K562 (cell line): ENCODE measurements at regions not wholly inside any gene's neighbourhood (a gene's known extent, or its start where the extent isn't known, plus 50 kb on each side); places are given as distances from the start of the nearest gene placed in this dataset.

Experiments used
- ATAC-seq: fragments of 200-7000 bp; cut with Tn5 transposase; 3 replicates; pipeline ENCODE4 v1.9.1; 2020; ENCODE audit warnings: moderate library complexity
- BruUV-seq: library from RNA; stranded (reverse); fragments of 400-500 nt; replicated peaks from 2 replicates; lab custom pipeline; 2021; lab: Mats Ljungman, UMichigan
- CTCF ChIA-PET: fragments of 300-600 bp; formaldehyde crosslinking; extraction: SDS; loops from one replicate; lab custom pipeline; 2021; ENCODE audit warnings: low intra/inter-chr PET ratio; lab: Yijun Ruan, JAX
- POLR2A ChIA-PET: fragments of 300-600, 350-650 bp; sonication (Branson Sonifier 250); formaldehyde crosslinking; extraction: SDS; loops from one replicate; lab custom pipeline; 2021; ENCODE audit warnings: antibody characterized with exemption, inconsistent platforms; lab: Yijun Ruan, JAX
- DNase-seq, 4 experiments: peaks; one replicate each; pipeline versions ENCODE4 v3.0.0 to v3.0.0-alpha.2; 2011 to 2018; ENCODE audit warnings: low spot score in 3 of 4, mixed read lengths in 3 of 4; ENCODE audit errors: extremely low read depth in 1 of 4
- FAIRE-seq: peaks from 2 replicates; lab custom pipeline; 2011; peaks lifted over from hg19 to GRCh38; lab: Jason Lieb, UNC
- H2AFZ ChIP-seq: 2 replicates; pipeline ENCODE4 v1.6.0; 2011; ENCODE audit warnings: low read depth, low read length, control low read depth, inconsistent platforms
- H3K27ac ChIP-seq: fragments of 200-600 bp; 3 replicates; pipeline ENCODE4 v1.8.0; 2011; ENCODE audit warnings: low read depth, mild to moderate bottlenecking, control low read depth, inconsistent platforms, low read length, moderate library complexity, mixed read lengths; ENCODE audit errors: extremely low read depth
- H3K27me3 ChIP-seq, 2 experiments: fragments of 300-600 bp in 1 of 2; 2 replicates in 1 of 2; 3 replicates in 1 of 2; pipeline versions ENCODE4 v1.6.0 to v1.8.0; 2011; ENCODE audit warnings: inconsistent platforms in 2 of 2, low read length in 2 of 2, mild to moderate bottlenecking in 1 of 2, mixed read lengths in 1 of 2, moderate library complexity in 1 of 2; ENCODE audit not compliant: control insufficient read depth in 2 of 2, insufficient read depth in 2 of 2
- H3K36me3 ChIP-seq: fragments of 300-600 bp; 3 replicates; pipeline ENCODE4 v1.8.0; 2011; ENCODE audit warnings: mild to moderate bottlenecking, low read length, inconsistent platforms; ENCODE audit not compliant: control insufficient read depth, insufficient read depth
- H3K4me1 ChIP-seq, 2 experiments: fragments of 200-600 bp in 1 of 2; replicated peaks in 1 of 2; 2 replicates in 1 of 2; 3 replicates in 1 of 2; pipeline versions ENCODE4 v1.5.1 to v1.8.0; 2011; ENCODE audit warnings: inconsistent platforms in 2 of 2, low read length in 2 of 2, mild to moderate bottlenecking in 1 of 2, mixed read lengths in 1 of 2, moderate library complexity in 1 of 2; ENCODE audit not compliant: control insufficient read depth in 2 of 2, insufficient read depth in 2 of 2
- H3K4me2 ChIP-seq: 2 replicates; pipeline ENCODE4 v1.6.1; 2011; ENCODE audit warnings: low read length, control low read depth, inconsistent platforms, mixed read lengths; ENCODE audit not compliant: insufficient read depth
- H3K4me3 ChIP-seq: fragments of 200-600 bp; sonication (generic), shearing (Covaris generic); 2 replicates; pipeline ENCODE4 v1.5.1; 2016; ENCODE audit warnings: control low read depth, inconsistent platforms
- H3K79me2 ChIP-seq: fragments of 200-600 bp; 3 replicates; pipeline ENCODE4 v1.8.0; 2011; ENCODE audit warnings: low read length, inconsistent platforms; ENCODE audit not compliant: control insufficient read depth, insufficient read depth
- H3K9ac ChIP-seq, 2 experiments: 2 replicates each; pipeline versions ENCODE4 v1.6.0 to v1.6.1; 2011; ENCODE audit warnings: low read depth in 2 of 2, low read length in 2 of 2, control low read depth in 1 of 2, inconsistent platforms in 1 of 2, mild to moderate bottlenecking in 1 of 2, mixed read lengths in 1 of 2; ENCODE audit not compliant: insufficient read depth in 1 of 2
- H3K9me1 ChIP-seq: one replicate; pipeline ENCODE4 v1.6.0; 2011; ENCODE audit warnings: inconsistent platforms, mild to moderate bottlenecking, low read length, moderate library complexity; ENCODE audit not compliant: control insufficient read depth, insufficient read depth
- H3K9me3 ChIP-seq: replicated peaks from 2 replicates; pipeline ENCODE4 v1.5.1; 2011; ENCODE audit warnings: low read depth, low read length, inconsistent platforms; ENCODE audit not compliant: control insufficient read depth, insufficient read depth
- H4K20me1 ChIP-seq: replicated peaks from 2 replicates; pipeline ENCODE4 v1.6.1; 2011; ENCODE audit warnings: low read length, inconsistent platforms, mixed read lengths; ENCODE audit not compliant: control insufficient read depth, insufficient read depth
- ATF7 ChIP-seq: fragments of 450-650 bp; IDR thresholded peaks from 2 replicates; pipeline ENCODE4 v1.7.1; 2014; ENCODE audit warnings: mild to moderate bottlenecking, moderate library complexity
- BHLHE40 ChIP-seq: IDR thresholded peaks from 2 replicates; pipeline ENCODE4 v1.6.1; 2011; ENCODE audit warnings: low read length, improper control_type of control experiment
- CHD1 ChIP-seq: fragments of 200-600 bp; sonication (generic); IDR thresholded peaks from one replicate; pipeline ENCODE4 v1.6.1; 2012; ENCODE audit warnings: mild to moderate bottlenecking, moderate library complexity, low read length, inconsistent platforms
- EHMT2 ChIP-seq: fragments of 450-650 bp; IDR thresholded peaks from 2 replicates; pipeline ENCODE4 v1.6.1; 2018; ENCODE audit warnings: antibody characterized with exemption
- FOXJ2 ChIP-seq: fragments of 200-800 bp; sonication (Bioruptor generic); IDR thresholded peaks from 2 replicates; pipeline ENCODE4 v1.6.1; 2016; ENCODE audit warnings: missing genetic modification characterization, missing compliant biosample characterization
- GABPB1 ChIP-seq: sonication (generic); formaldehyde crosslinking; IDR thresholded peaks from 2 replicates; pipeline ENCODE4 v1.8.0; 2022; ENCODE audit warnings: mild to moderate bottlenecking, missing genetic modification reagents
- GATAD2A ChIP-seq: fragments of 450-650 bp; IDR thresholded peaks from 2 replicates; pipeline ENCODE4 v1.6.1; 2017
- ILF3 ChIP-seq: fragments of 450-650 bp; IDR thresholded peaks from 2 replicates; pipeline ENCODE4 v1.6.1; 2018; ENCODE audit warnings: antibody characterized with exemption, mild to moderate bottlenecking, moderate library complexity, borderline replicate concordance
- MAFF ChIP-seq: IDR thresholded peaks from 2 replicates; pipeline ENCODE4 v1.6.1; 2012; ENCODE audit warnings: low read length, improper control_type of control experiment
- MAFG ChIP-seq: fragments of 450-650 bp; conservative IDR thresholded peaks from 2 replicates; pipeline ENCODE4 v1.6.1; 2016; ENCODE audit warnings: missing genetic modification characterization, missing compliant biosample characterization
- NFXL1 ChIP-seq: fragments of 450-650 bp; formaldehyde crosslinking; IDR thresholded peaks from 2 replicates; pipeline ENCODE4 v1.4.0; 2021; ENCODE audit warnings: mild to moderate bottlenecking
- PHB2 ChIP-seq: fragments of 450-650 bp; IDR thresholded peaks from 2 replicates; pipeline ENCODE4 v1.6.1; 2017; ENCODE audit warnings: low read depth
- POLR2AphosphoS2 ChIP-seq: IDR thresholded peaks from 2 replicates; pipeline ENCODE4 v1.6.1; 2012; ENCODE audit warnings: low read length, improper control_type of control experiment
- RAD51 ChIP-seq: fragments of 450-650 bp; IDR thresholded peaks from 2 replicates; pipeline ENCODE4 v1.7.1; 2016; ENCODE audit warnings: low read depth, mild to moderate bottlenecking, borderline replicate concordance
- SETDB1 ChIP-seq: IDR thresholded peaks from one replicate; pipeline ENCODE4 v1.6.1; 2012; ENCODE audit warnings: low read length, control low read depth, inconsistent platforms
- SMARCA5 ChIP-seq: fragments of 450-650 bp; IDR thresholded peaks from 2 replicates; pipeline ENCODE4 v1.6.1; 2016
- XRCC3 ChIP-seq: fragments of 450-650 bp; IDR thresholded peaks from 2 replicates; pipeline ENCODE4 v1.6.1; 2017; ENCODE audit warnings: mild to moderate bottlenecking, moderate library complexity
- ZNF12 ChIP-seq: sonication (generic); formaldehyde crosslinking; IDR thresholded peaks from 2 replicates; pipeline ENCODE4 v1.4.0; 2020; ENCODE audit warnings: mild to moderate bottlenecking, missing genetic modification reagents
- ZNF143 ChIP-seq: sonication (generic); formaldehyde crosslinking; IDR thresholded peaks from 2 replicates; pipeline ENCODE4 v1.9.0; 2022; ENCODE audit warnings: mild to moderate bottlenecking, missing genetic modification reagents
- ZNF146 ChIP-seq: IDR thresholded peaks from one replicate; pipeline ENCODE4 v1.6.1; 2018; ENCODE audit warnings: missing compliant biosample characterization; ENCODE audit not compliant: unreplicated experiment
- ZNF23 ChIP-seq: fragments of 250-450 bp; sonication (Bioruptor Pico); IDR thresholded peaks from 2 replicates; pipeline ENCODE4 v1.4.0; 2020; ENCODE audit warnings: mild to moderate bottlenecking
- ZNF282 ChIP-seq: sonication (generic); formaldehyde crosslinking; IDR thresholded peaks from 2 replicates; pipeline ENCODE4 v1.8.1; 2023; ENCODE audit warnings: missing genetic modification reagents
- WGBS: fragments of 100-300 bp; shearing (Covaris generic); methylation state at CpG from one replicate; pipeline ENCODE4 v1.1.6; 2016; ENCODE audit warnings: low coverage, mixed read lengths; ENCODE audit not compliant: insufficient coverage; ENCODE audit errors: missing lambda C conversion rate; 5-methylcytosine and 5-hydroxymethylcytosine counted together
- in situ Hi-C: fragments of 300-500 bp; cut with MboI; formaldehyde crosslinking; loops from 4 replicates; pipeline ENCODE4 v1.15.0; 2018; ENCODE audit warnings: inconsistent platforms, mixed read lengths
- intact Hi-C: fragments of 100-400 bp; cut with micrococcal nuclease; formaldehyde crosslinking; loops from 2 replicates; pipeline ENCODE4 v1.14.2; 2022
- TF ChIP-seq, protein P1 (sequence below): sonication (generic); formaldehyde crosslinking; IDR thresholded peaks from 2 replicates; pipeline ENCODE4 v1.8.0; 2022; ENCODE audit warnings: missing genetic modification reagents, mild to moderate bottlenecking, borderline replicate concordance
- TF ChIP-seq, protein P2 (sequence below): fragments of 450-650 bp; formaldehyde crosslinking; IDR thresholded peaks from 2 replicates; pipeline ENCODE4 v1.4.0; 2020; ENCODE audit warnings: mild to moderate bottlenecking, moderate library complexity
- TF ChIP-seq, protein P3 (sequence below): fragments of 200-800 bp; sonication (Bioruptor generic); IDR thresholded peaks from 2 replicates; pipeline ENCODE4 v1.6.1; 2017; ENCODE audit warnings: missing genetic modification characterization, missing compliant biosample characterization

DNA sequence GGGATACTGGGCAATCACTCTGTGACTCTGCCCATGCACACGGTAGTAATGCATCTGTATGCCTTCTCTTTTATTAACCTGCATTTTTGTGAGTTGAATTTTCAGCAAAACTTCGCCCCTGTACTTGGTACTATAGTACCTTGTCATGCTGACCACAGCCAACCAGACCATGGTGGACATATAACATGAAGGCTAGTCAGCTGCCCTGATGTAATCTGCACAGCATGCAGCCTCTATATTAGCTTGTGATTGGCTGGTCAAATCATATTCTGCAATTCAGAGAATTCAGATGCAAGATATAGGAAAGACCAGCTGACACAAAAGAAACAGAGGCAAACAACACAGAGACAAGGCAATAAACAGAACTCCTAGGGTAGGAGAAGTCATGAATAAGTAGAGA is 200.9 kb upstream of the JARID2 start:
- no TSS peak for BruUV-seq
- CTCF ChIA-PET: no interaction called here
- peak; percentile 70 for ATAC-seq
- no peak for TF ChIP-seq ZNF12 (CRISPR knock-in tag)
- TF ChIP-seq GATAD2A: no peak
- no peak for TF ChIP-seq CHD1
- 0 out of 2 replicates have a peak, but pooled peaks have one; percentile 25 for TF ChIP-seq RAD51
- TF ChIP-seq, protein P1, sequence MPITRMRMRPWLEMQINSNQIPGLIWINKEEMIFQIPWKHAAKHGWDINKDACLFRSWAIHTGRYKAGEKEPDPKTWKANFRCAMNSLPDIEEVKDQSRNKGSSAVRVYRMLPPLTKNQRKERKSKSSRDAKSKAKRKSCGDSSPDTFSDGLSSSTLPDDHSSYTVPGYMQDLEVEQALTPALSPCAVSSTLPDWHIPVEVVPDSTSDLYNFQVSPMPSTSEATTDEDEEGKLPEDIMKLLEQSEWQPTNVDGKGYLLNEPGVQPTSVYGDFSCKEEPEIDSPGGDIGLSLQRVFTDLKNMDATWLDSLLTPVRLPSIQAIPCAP (CRISPR knock-in tag): no peak
- no peak for TF ChIP-seq ZNF146 (CRISPR knock-in tag)
- no peak for TF ChIP-seq NFXL1
- no peak for TF ChIP-seq SMARCA5
- TF ChIP-seq FOXJ2 (tag): 0 out of 2 replicates have a peak, but pooled peaks have one; percentile 18
- TF ChIP-seq XRCC3: no peak
- no peak for TF ChIP-seq POLR2AphosphoS2
- TF ChIP-seq GABPB1 (CRISPR knock-in tag): no peak
- TF ChIP-seq SETDB1: no peak
- TF ChIP-seq MAFG: peak; percentile 43
- peak; percentile 21; the same call in 1 of the 2 replicates for TF ChIP-seq EHMT2
- TF ChIP-seq, protein P2, sequence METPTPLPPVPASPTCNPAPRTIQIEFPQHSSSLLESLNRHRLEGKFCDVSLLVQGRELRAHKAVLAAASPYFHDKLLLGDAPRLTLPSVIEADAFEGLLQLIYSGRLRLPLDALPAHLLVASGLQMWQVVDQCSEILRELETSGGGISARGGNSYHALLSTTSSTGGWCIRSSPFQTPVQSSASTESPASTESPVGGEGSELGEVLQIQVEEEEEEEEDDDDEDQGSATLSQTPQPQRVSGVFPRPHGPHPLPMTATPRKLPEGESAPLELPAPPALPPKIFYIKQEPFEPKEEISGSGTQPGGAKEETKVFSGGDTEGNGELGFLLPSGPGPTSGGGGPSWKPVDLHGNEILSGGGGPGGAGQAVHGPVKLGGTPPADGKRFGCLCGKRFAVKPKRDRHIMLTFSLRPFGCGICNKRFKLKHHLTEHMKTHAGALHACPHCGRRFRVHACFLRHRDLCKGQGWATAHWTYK: no peak
- peak; percentile 36; the same call in 1 of the 2 replicates for TF ChIP-seq BHLHE40
- TF ChIP-seq ILF3: no peak
- TF ChIP-seq ATF7: 0 out of 2 replicates have a peak, but pooled peaks have one; percentile 16
- TF ChIP-seq ZNF23: no peak
- TF ChIP-seq PHB2: no peak
- TF ChIP-seq, protein P3, sequence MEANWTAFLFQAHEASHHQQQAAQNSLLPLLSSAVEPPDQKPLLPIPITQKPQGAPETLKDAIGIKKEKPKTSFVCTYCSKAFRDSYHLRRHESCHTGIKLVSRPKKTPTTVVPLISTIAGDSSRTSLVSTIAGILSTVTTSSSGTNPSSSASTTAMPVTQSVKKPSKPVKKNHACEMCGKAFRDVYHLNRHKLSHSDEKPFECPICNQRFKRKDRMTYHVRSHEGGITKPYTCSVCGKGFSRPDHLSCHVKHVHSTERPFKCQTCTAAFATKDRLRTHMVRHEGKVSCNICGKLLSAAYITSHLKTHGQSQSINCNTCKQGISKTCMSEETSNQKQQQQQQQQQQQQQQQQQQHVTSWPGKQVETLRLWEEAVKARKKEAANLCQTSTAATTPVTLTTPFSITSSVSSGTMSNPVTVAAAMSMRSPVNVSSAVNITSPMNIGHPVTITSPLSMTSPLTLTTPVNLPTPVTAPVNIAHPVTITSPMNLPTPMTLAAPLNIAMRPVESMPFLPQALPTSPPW (CRISPR knock-in tag): no peak
- no peak for TF ChIP-seq MAFF
- no peak for TF ChIP-seq ZNF282 (CRISPR knock-in tag)
- no peak for TF ChIP-seq ZNF143

More for the DNA sequence above, 200.9 kb upstream of the JARID2 start:
- no peaks in the 10 kb centered on the region for H3K9me1 ChIP-seq
- H3K4me1 ChIP-seq: peaks cover 3 to 11% of the 10 kb centered on the region in 2 experiments; a peak in 4 of 5 replicates
- H3K4me3 ChIP-seq: no peak overlapping the region
- no peaks in the 10 kb centered on the region for H3K36me3 ChIP-seq
- H3K4me2 ChIP-seq: no peak overlapping the region
- H2AFZ ChIP-seq: no peak overlapping the region
- H3K9me3 ChIP-seq: no peaks in the 10 kb centered on the region
- no peaks in the 10 kb centered on the region for H3K27me3 ChIP-seq
- H4K20me1 ChIP-seq: no peaks in the 10 kb centered on the region
- no peak overlapping the region for H3K27ac ChIP-seq
- WGBS: 35% methylated on average over 2 of the region's 2 CpGs
- FAIRE-seq: no peak
- H3K79me2 ChIP-seq: no peaks in the 10 kb centered on the region
- no peak overlapping the region for H3K9ac ChIP-seq
- in situ Hi-C loops (no loop called here), intact Hi-C loops (no loop called here)
- no peak for DNase-seq
- POLR2A ChIA-PET: interaction anchor here (0.7 to 1.7 kb wide), 4 partner anchors 8 to 199 kb away, joined by 3 to 6 read pairs (median 4); no protein-coding TSS in a partner anchor
